ENCODE measurements at regions not wholly inside any gene's neighbourhood (a gene's known extent, or its start where the extent isn't known, plus 50 kb on each side); places are given as distances from the start of the nearest gene placed in this dataset.
"Not testable (repeated sequence)": the region's sequence is repeated elsewhere in the genome, so short reads cannot be mapped to it uniquely, and the experiment has no call there.

- TF ChIP-seq POLR2AphosphoS5 (IDR thresholded peaks at IDR 0.05) (no peak), EP300 (IDR thresholded peaks at IDR 0.05) (no peak), POLR2A (IDR thresholded peaks at IDR 0.05) (no peak), CTCF (IDR thresholded peaks at IDR 0.05) (no peak)
- no peak for ATAC-seq (ENCODE audit: low FRiP score in 2 of 2)
- no peak overlapping the region for H3K4me3 ChIP-seq
- H3K4me1 ChIP-seq, result no peaks in the 10 kb centered on the region
- H3K27me3 ChIP-seq, result no peaks in the 10 kb centered on the region
- H3K36me3 ChIP-seq, result no peaks in the 10 kb centered on the region
- no peak overlapping the region for H3K27ac ChIP-seq
- WGBS, 2 donors, result 62 to 69% methylated on average over 4 of the region's 4 CpGs
- DNase-seq, result no peak
- H3K9me3 ChIP-seq, result no peaks in the 10 kb centered on the region
Measured at GRCh38 chr21:20469361-20469760, 528.8 kb upstream of the NCAM2 start.

- Histone ChIP-seq H3K27me3 (no peaks in the 10 kb centered on the region), H3K9me3 (no peaks in the 10 kb centered on the region), H3K36me3 (no peaks in the 10 kb centered on the region), H3K4me3 (no peak overlapping the region), H3K4me1 (no peaks in the 10 kb centered on the region), H3K27ac (no peak overlapping the region)
- ATAC-seq (ENCODE audit: low FRiP score in 2 of 2) (no peak), DNase-seq (no peak)
- TF ChIP-seq POLR2A (IDR thresholded peaks at IDR 0.05), result no peak
- no peak for TF ChIP-seq EP300 (IDR thresholded peaks at IDR 0.05)
- no peak for TF ChIP-seq CTCF (IDR thresholded peaks at IDR 0.05)
- TF ChIP-seq POLR2AphosphoS5 (IDR thresholded peaks at IDR 0.05), result no peak
Measured at GRCh38 chr21:20486303-20486702, 511.9 kb upstream of the NCAM2 start.

DNA sequence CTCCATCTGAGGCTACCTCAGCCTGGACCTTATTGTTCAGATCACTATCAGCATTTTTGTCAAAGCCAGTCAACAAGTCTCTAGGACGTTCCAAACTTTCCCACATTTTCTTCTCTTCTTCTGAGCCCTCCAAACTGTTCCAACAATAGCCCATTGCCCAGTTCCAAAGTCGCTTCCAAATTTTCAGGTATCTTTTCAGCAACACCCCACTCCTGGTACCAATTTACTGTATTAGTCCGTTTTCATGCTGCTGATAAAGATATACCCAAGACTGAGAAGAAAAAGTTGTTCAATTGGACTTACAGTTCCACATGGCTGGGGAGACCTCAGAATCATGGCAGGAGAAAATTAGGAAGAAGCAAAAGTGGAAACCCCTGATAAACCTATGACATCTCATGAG, 495.3 kb upstream of the NCAM2 start:
- H3K27ac ChIP-seq; H3K27me3 ChIP-seq; DNase-seq; H3K36me3 ChIP-seq; H3K4me3 ChIP-seq; ATAC-seq (ENCODE audit: low FRiP score in 2 of 2); H3K4me1 ChIP-seq: not testable (repeated sequence)
- peaks cover 0 to 16% (median 15%) of the 10 kb centered on the region in 4 donors for H3K9me3 ChIP-seq
- WGBS, 2 donors, result 65 to 71% methylated on average over 3 of the region's 3 CpGs

- 74 to 88% methylated on average over 3 to 5 of the region's 5 CpGs for WGBS, 2 donors
Measured at GRCh38 chr21:20507783-20508182, 490.4 kb upstream of the NCAM2 start.

DNA sequence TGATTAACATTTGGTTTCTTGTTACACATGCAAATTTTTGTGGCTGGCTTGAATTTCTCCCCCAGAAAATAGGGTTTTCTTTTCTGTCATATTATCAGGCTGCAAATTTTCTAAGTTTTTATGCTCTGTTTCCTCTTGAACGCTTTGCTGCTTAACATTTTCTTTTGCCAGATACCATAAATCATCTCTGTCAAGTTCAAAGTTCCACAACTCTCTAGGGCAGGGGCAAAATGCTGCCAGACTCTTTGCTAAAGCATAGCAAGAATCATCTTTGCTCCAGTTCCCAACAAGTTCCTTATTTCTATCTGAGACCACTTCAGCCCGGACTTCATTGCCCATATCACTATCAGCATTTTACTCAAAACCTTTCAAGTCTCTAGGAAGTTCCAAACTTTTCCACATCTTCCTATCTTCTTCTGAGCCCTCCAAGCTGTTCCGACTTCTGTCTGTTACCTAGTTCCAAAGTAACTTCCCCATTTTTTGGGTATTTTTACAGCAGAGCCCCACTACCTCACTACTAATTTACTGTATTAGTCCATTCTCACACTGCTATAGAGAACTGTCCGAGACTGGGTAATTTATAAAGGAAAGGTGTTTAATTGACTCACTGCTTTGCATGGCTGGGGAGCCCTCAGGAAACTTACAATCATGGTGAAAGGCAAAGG, 486.9 kb upstream of the NCAM2 start:
- TF ChIP-seq POLR2A (IDR thresholded peaks at IDR 0.05) (no peak), CTCF (IDR thresholded peaks at IDR 0.05) (no peak), EP300 (IDR thresholded peaks at IDR 0.05) (no peak), POLR2AphosphoS5 (IDR thresholded peaks at IDR 0.05) (no peak)
- ATAC-seq (ENCODE audit: low FRiP score in 2 of 2), result no peak
- DNase-seq, result no peak
- Histone ChIP-seq H3K36me3 (no peaks in the 10 kb centered on the region), H3K4me3 (no peak overlapping the region), H3K27ac (no peak overlapping the region), H3K27me3 (no peaks in the 10 kb centered on the region), H3K4me1 (no peaks in the 10 kb centered on the region), H3K9me3 (no peaks in the 10 kb centered on the region)
- WGBS, 2 donors, result 55 to 58% methylated on average over 4 of the region's 4 CpGs

More at GRCh38 chr21:20507783-20508182, 490.4 kb upstream of the NCAM2 start:
- Histone ChIP-seq H3K9me3 (peaks cover 0 to 7% (median 5%) of the 10 kb centered on the region in 4 donors), H3K27me3 (no peaks in the 10 kb centered on the region), H3K4me3 (no peak overlapping the region), H3K4me1 (no peaks in the 10 kb centered on the region), H3K36me3 (no peaks in the 10 kb centered on the region), H3K27ac (no peak overlapping the region)
- no peak for ATAC-seq (ENCODE audit: low FRiP score in 2 of 2)
- TF ChIP-seq CTCF (IDR thresholded peaks at IDR 0.05) (no peak), POLR2AphosphoS5 (IDR thresholded peaks at IDR 0.05) (no peak), EP300 (IDR thresholded peaks at IDR 0.05) (no peak), POLR2A (IDR thresholded peaks at IDR 0.05) (no peak)
- peak in 1 of 2 donors; percentile 48 for DNase-seq
